Occipital lobe (tissue), 1 donor: ENCODE measurements at regions not wholly inside any gene's neighbourhood (a gene's known extent, or its start where the extent isn't known, plus 50 kb on each side); places are given as distances from the start of the nearest gene placed in this dataset.

ENCODE experiments used
- DNase-seq: peaks from one replicate; lab custom pipeline; 2025; lab: John Stamatoyannopoulos, UW

DNA sequence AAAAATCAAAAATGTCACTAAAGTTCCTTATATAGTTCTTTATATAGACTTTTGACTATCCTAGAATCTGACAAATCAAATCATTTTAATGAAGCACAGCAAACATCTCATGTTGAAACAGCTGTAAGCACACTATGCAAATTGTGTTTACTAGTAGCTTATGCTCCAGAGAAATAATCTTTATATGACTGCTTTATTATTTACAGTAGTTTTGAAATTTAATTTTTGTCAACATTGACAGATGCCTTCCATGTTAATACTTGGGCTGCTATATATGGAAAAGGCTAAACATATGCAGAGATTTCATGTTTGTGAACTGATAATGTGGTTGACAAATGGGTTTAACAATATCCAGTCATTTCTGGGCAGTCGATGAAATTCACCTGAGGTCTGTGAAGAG is 616.8 kb downstream of the TAFA4 start:
- DNase-seq: no peak

DNA sequence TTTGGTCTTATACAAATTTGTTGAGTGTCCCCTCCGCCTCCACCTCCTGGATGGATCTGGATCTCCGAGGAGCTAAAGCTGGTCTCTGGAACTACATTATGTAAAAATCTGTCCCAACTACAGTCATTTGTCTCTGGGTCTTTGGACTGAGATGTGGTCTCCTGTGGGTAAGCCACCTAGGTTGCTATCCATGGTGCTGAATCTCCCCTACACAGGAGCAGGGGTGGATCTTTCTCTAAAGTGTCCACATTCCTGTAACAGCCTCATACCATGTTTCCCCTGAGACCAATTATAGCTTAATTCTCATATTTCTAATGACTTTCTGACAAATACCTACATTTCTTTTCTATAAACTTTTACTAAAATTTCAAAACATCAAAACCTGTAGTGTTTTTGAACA is 625.8 kb downstream of the TAFA4 start:
- no peak for DNase-seq

DNA sequence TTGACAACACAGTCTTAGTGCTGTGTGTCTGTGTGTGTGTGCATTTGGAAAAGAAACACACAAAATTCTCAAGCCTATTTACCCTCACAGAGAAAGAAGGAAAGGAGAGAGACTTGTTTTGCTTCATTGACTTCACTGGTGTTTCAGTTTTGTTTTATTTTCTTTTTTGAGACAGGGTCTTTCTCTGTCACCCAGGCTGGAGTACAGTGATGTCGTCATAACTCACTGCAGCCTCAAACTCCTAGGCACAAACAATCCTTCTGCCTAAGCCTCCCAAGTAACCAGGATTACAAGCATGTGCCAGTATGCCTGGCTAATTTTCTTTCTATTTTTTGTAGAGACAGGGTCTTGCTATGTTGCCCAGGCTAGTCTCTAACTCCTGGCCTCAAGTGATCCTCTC is 636.9 kb downstream of the TAFA4 start:
- no peak for DNase-seq

DNA sequence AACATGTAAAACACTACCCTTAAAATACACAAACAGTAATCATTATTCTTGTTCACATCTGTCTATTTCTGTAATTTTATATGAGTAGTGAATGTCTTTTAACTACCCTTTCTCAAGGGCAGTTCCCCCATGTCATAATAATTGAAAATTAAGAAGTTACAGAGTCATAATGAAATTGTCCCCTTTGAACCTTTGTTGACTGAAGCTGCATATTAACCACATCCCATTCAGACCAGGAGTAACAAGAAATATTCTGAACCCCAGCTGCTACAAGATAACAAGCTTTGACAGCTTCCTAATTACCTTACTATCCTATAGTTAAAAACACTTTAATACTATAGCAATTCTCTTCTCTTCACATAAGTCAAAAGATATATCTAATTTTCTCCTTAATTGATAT is 635.9 kb upstream of the SUCLG2 start:
- DNase-seq: no peak

DNA sequence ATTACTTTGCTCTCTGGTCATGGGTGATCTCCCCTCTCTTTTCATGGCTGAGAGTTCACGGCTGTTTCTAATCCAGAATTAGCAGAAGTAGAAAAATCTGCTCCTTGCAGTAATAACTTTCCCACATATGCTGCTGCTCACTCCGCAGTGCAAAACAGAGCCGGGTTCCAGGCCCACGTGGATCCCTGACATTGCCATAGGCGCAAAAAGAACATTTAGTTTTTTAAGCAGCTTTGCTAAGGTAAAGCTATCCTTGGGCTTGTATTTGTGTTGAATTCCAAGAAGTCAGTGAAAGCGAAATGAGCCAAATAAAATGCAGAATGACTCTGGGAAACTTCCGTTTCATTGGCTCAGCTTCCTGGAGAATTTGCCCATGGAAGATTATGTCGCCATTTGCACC is 633.7 kb upstream of the SUCLG2 start:
- DNase-seq: no peak

GRCh38 chr3:68287101-68287500 is 632.7 kb upstream of the SUCLG2 start:
- no peak for DNase-seq

DNA sequence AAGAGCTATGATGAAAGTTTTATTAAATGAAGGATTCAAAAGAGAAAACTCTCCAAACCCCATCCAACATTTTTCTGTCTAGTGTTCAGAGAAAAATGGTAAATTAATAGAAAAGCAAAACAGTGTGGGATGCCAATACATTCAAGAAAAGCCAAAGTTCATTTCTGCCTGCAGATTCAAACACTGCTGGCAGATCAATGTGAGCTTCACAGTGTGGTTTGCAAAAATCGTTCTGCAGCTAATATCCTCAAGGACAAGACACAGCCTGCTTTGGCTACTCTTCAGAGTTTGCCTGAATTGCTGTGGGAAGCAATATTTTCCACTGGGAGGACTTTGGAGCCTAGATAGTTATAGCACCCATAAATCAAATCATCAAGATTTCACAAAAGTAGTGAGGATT is 619.9 kb upstream of the SUCLG2 start:
- DNase-seq: no peak

GRCh38 chr3:68271145-68271544 is 616.7 kb upstream of the SUCLG2 start:
- no peak for DNase-seq

DNA sequence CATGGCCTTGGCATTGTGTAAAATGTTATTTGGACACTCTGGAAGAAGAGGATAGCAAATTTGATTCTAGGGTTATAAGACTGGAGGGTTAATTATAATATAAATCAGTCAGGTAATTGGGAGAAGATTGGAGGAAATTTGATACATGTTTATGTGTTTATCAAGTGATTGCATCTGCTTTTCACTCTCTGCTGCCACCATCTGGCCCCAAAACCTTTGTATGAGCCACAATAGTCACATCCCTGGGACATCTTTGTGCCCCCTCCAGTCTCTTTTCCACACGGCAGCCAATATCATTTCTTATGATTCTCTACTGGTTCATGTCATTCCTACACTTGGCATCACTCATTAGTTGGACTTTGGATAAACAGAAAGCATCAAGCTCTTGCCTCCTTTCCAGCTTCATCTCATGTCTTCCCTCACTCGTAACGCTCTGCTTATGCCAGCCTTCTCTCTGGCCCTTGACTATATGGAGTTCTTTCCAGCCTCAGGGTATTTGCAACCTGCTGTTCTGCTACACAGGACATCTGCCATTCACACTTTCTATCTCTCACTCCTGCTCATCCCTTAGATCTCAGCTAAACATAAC is 602.3 kb upstream of the SUCLG2 start:
- no peak for DNase-seq

- no peak for DNase-seq
Measured at GRCh38 chr3:68249265-68249664, 594.9 kb upstream of the SUCLG2 start.

- DNase-seq: no peak
Measured at GRCh38 chr3:68242606-68243005, 588.2 kb upstream of the SUCLG2 start.

- DNase-seq: no peak
Measured at GRCh38 chr3:68239542-68239941, 585.1 kb upstream of the SUCLG2 start.

DNA sequence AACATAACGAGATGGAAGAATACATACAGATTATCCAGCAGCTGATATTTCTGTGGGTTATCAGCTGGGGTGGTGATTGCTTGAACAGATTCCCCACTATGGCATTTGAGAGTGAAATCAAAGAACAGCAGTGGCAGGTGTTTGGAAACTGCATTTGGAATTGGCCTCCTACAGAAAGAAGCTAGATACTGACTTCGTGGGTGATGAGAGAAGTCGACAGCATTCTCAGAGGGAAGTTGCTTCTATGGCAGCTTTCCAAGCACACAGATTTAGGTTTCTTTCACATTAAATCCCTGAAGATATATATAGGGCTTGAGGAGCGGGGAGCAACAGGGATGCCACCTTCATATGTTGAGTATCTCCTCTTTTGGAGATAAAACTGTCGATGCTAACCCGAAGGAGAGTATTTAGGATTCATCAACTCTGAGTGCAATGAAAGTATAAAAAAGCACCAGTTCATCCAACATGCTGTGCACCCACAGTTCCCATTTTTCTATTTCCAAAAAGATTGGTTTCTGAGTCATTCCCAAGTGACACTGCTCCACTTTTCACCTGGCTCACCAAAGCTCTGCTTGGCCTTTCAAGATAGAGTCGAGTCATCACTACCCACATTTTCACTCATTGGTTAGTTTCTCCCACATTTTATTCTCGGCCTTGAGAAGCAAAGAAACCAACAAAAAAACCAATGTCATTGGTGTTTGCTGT is 579.8 kb upstream of the SUCLG2 start:
- DNase-seq: no peak

DNA sequence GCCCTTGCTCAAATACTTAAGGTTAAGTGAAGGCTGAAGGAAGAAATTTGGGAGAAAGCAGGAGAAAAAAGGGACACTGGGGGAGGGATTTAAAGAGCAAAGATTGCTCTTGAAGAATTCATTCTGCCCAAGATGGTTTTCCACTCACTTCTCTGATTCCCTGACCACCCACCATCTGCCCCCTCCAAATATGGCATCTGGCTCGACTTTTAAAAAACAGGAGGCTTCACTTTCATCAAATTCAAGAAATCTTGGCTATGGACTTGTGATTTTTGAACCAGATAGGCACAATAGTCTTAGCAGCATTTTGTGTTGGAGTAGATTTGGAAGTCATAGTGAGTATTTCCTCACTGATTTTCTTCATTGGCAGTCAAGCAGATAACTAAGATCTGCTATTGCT is 574.4 kb upstream of the SUCLG2 start:
- no peak for DNase-seq

- no peak for DNase-seq
Measured at GRCh38 chr3:68220832-68221231, 566.4 kb upstream of the SUCLG2 start.

DNA sequence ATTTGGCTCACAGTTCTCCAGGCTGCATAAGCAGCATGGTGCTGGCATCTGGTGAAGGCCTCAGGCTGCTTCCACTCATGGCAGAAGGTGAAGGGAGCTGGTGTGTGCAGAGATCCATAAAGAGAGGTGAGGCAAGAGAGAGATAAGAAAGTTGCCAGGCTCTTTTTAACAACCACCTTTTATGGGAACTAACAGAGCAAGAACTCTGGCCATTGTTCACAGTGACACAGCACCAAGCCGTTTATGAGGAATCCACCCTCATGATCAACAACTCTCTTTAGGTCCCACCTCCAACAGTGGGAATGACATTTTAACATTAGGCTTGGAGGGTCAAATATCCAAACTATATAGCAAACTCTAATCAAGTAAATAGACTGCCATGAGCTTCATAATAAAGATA is 557.2 kb upstream of the SUCLG2 start:
- DNase-seq: no peak

GRCh38 chr3:68210635-68211034 is 556.2 kb upstream of the SUCLG2 start:
- DNase-seq: no peak

- no peak for DNase-seq
Measured at GRCh38 chr3:68207327-68207726, 552.9 kb upstream of the SUCLG2 start.

GRCh38 chr3:68206524-68207117 is 552.2 kb upstream of the SUCLG2 start:
- no peak for DNase-seq

GRCh38 chr3:68186733-68187132 is 532.3 kb upstream of the SUCLG2 start:
- no peak for DNase-seq

DNA sequence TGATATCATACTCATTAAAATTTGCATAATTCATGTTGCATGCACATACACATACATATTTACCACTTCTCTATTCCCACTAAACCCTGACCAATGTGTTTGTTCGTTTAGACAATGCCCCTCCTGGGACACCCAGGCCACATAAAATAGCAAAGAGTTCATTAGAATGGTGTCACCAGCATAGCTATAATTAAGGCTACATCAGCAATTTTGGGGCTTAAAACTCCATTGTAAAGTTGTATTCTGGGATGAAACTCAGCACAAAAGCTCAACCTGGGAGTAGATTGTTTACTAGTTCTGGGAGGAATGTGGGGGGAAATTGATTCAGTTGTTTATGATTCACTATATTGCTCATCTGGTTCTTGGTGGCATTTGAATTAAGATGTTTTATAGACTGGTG is 522.2 kb upstream of the SUCLG2 start:
- no peak for DNase-seq

DNA sequence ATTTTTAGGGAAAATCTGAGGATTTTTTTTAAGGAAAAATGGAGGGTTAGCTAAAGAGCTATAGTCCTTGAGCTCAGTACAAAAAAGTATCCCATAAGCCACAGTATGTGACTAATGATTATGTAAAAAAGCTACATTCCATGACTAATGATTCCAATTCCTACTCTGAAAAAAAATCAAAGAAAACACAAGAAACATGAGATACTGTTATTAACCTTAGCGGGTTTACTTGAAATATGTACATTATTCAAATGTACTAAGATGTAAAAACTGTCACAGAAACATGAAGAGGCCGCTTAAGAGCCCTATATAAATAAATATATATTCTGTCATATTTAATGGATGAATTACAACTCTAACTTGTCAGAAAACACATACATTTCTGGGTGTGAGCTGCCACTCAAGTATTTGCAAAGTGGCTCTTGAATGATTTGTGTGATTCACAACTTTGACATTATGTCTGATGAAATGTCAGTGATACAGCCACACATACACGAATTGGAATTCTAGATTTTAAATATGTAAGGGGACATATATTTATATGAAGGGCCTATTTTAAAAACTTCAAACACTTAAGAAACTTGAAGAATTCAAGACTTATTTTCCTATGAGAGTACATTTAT is 518.7 kb upstream of the SUCLG2 start:
- DNase-seq: no peak

- DNase-seq: no peak
Measured at GRCh38 chr3:68172039-68172438, 517.6 kb upstream of the SUCLG2 start.
